A673 (cell line): ENCODE measurements at regions not wholly inside any gene's neighbourhood (a gene's known extent, or its start where the extent isn't known, plus 50 kb on each side); places are given as distances from the start of the nearest gene placed in this dataset.

Source experiments
- CTCF ChIP-seq: fragments of 300-800, 200-600 bp; sonication (generic); conservative IDR thresholded peaks from 2 replicates; pipeline ENCODE4 v1.5.1; 2017; ENCODE audit warnings: low read depth, mild to moderate bottlenecking, antibody characterized with exemption, low read length, moderate library complexity, mixed read lengths
- EZH2 ChIP-seq: fragments of 200-600 bp; sonication (generic); IDR thresholded peaks from 2 replicates; pipeline ENCODE4 v1.6.1; 2017; ENCODE audit warnings: borderline replicate concordance, low read depth, mild to moderate bottlenecking, mixed read lengths, antibody characterized with exemption, low read length; ENCODE audit not compliant: poor library complexity, severe bottlenecking

- no peak for TF ChIP-seq CTCF
- no peak for TF ChIP-seq EZH2
Observed at GRCh38 chr5:11898-12297, 80.1 kb upstream of the PLEKHG4B start.
